ENCODE measurements at regions not wholly inside any gene's neighbourhood (a gene's known extent, or its start where the extent isn't known, plus 50 kb on each side); places are given as distances from the start of the nearest gene placed in this dataset.
A peak's percentile ranks its signal among the peaks of the same experiment; 100 is the strongest.
"Not testable (repeated sequence)": the region's sequence is repeated elsewhere in the genome, so short reads cannot be mapped to it uniquely, and the experiment has no call there.

- Histone ChIP-seq H3K27me3 (ENCODE audit: control insufficient read depth in 1 of 2, insufficient read depth in 2 of 2, low read length in 2 of 2) (no peaks in the 10 kb centered on the region), H3K36me3 (ENCODE audit: control insufficient read depth in 2 of 2, insufficient read depth in 2 of 2, low read length in 2 of 2) (no peaks in the 10 kb centered on the region), H3K4me3 (ENCODE audit: low read length in 2 of 2) (no peak overlapping the region), H3K4me1 (ENCODE audit: control insufficient read depth, insufficient read depth, low read length) (no peaks in the 10 kb centered on the region), H3K9ac (ENCODE audit: low read length in 2 of 2) (no peak overlapping the region), H3K9me3 (ENCODE audit: control insufficient read depth in 2 of 2, low read length in 2 of 2) (no peaks in the 10 kb centered on the region), H3K27ac (ENCODE audit: low read length) (no peak overlapping the region)
Measured at GRCh38 chr4:186805020-186805820, 81.6 kb upstream of the FAT1 start.

DNA sequence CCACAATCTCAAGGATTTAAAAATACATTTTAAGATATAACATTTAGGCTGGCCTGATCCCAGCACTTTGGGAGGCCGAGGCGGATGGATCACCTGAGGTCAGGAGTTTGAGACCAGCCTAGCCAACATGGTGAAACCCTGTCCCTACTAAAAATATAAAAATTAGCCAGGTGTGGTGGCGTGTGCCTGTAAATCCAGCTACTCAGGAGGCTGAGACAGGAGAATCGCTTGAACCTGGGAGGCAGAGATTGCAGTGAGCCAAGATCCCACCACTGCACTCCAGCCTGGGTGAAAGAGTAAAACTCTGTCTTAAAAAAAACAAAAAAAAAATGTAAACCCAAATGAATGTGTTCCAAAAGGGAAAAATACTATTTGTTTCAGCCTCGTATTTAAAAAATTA lies 82.3 kb upstream of the FAT1 start:
- H3K4me3 ChIP-seq (ENCODE audit: low read length in 2 of 2); H3K9me3 ChIP-seq (ENCODE audit: control insufficient read depth in 2 of 2, low read length in 2 of 2): not testable (repeated sequence)

GRCh38 chr4:186806679-186807421 lies 83.2 kb upstream of the FAT1 start:
- no peak overlapping the region for H3K27ac ChIP-seq (ENCODE audit: low read length)
- no peaks in the 10 kb centered on the region for H3K36me3 ChIP-seq (ENCODE audit: control insufficient read depth in 2 of 2, insufficient read depth in 2 of 2, low read length in 2 of 2)
- no peak overlapping the region for H3K9ac ChIP-seq (ENCODE audit: low read length in 2 of 2)
- H3K4me1 ChIP-seq (ENCODE audit: control insufficient read depth, insufficient read depth, low read length): no peaks in the 10 kb centered on the region
- no peaks in the 10 kb centered on the region for H3K27me3 ChIP-seq (ENCODE audit: control insufficient read depth in 1 of 2, insufficient read depth in 2 of 2, low read length in 2 of 2)
- no peaks in the 10 kb centered on the region for H3K9me3 ChIP-seq (ENCODE audit: control insufficient read depth in 2 of 2, low read length in 2 of 2)
- H3K4me3 ChIP-seq (ENCODE audit: low read length in 2 of 2): peak overlapping the region in 1 of 2 donors; percentile 39

More for the DNA sequence above, 82.3 kb upstream of the FAT1 start:
- H3K27ac ChIP-seq (ENCODE audit: low read length); H3K27me3 ChIP-seq (ENCODE audit: control insufficient read depth in 1 of 2, insufficient read depth in 2 of 2, low read length in 2 of 2); H3K4me1 ChIP-seq (ENCODE audit: control insufficient read depth, insufficient read depth, low read length); H3K9ac ChIP-seq (ENCODE audit: low read length in 2 of 2); H3K36me3 ChIP-seq (ENCODE audit: control insufficient read depth in 2 of 2, insufficient read depth in 2 of 2, low read length in 2 of 2): not testable (repeated sequence)

DNA sequence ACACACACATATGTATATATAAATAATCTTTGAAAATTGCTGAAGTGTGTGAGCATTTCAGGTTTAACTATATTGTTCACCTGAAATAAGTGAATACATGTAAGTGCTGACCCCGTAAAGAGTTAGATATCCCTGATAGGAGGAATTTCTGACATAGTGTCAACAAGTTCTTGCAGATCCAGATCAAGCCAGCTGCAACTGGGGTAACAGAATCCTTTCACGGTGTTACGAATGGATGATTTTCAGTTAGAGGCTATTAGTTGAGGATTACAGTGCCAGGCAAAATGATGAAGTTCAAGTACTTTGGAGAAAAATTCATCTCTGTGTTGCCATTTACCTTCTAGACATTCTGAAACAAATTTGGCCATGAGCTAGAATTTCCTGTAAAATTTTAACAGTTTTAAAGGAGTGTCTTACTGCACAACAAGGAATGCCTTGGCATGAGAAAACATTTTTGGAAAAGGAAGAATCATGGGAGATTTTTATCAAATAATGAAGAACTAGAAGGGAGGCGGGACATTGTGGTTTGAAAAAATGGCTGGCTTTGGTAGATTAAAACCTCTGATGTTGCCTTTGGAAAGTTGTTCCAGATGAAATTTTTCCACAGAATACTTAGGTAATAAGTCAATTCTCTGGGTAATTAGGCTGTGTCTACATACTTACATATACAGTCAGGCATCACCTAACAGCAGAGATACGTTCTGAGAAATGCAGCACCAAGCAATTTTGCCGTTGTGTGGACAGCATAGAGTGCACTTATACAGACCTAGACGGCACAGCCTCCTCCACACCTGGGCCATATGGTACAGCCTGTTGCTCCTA lies 84.4 kb upstream of the FAT1 start:
- H3K27ac ChIP-seq (ENCODE audit: low read length): no peak overlapping the region
- no peaks in the 10 kb centered on the region for H3K36me3 ChIP-seq (ENCODE audit: control insufficient read depth in 2 of 2, insufficient read depth in 2 of 2, low read length in 2 of 2)
- no peak overlapping the region for H3K9ac ChIP-seq (ENCODE audit: low read length in 2 of 2)

GRCh38 chr4:186808630-186809018 lies 85.0 kb upstream of the FAT1 start:
- no peaks in the 10 kb centered on the region for H3K4me1 ChIP-seq (ENCODE audit: control insufficient read depth, insufficient read depth, low read length)
- H3K9me3 ChIP-seq (ENCODE audit: control insufficient read depth in 2 of 2, low read length in 2 of 2): no peaks in the 10 kb centered on the region
- H3K27ac ChIP-seq (ENCODE audit: low read length): no peak overlapping the region
- no peak overlapping the region for H3K4me3 ChIP-seq (ENCODE audit: low read length in 2 of 2)
- H3K9ac ChIP-seq (ENCODE audit: low read length in 2 of 2): no peak overlapping the region
- no peaks in the 10 kb centered on the region for H3K27me3 ChIP-seq (ENCODE audit: control insufficient read depth in 1 of 2, insufficient read depth in 2 of 2, low read length in 2 of 2)
- H3K36me3 ChIP-seq (ENCODE audit: control insufficient read depth in 2 of 2, insufficient read depth in 2 of 2, low read length in 2 of 2): no peaks in the 10 kb centered on the region

More for the DNA sequence above, 84.4 kb upstream of the FAT1 start:
- Histone ChIP-seq H3K4me1 (ENCODE audit: control insufficient read depth, insufficient read depth, low read length) (no peaks in the 10 kb centered on the region), H3K27me3 (ENCODE audit: control insufficient read depth in 1 of 2, insufficient read depth in 2 of 2, low read length in 2 of 2) (no peaks in the 10 kb centered on the region), H3K9me3 (ENCODE audit: control insufficient read depth in 2 of 2, low read length in 2 of 2) (no peaks in the 10 kb centered on the region), H3K4me3 (ENCODE audit: low read length in 2 of 2) (no peak overlapping the region)

GRCh38 chr4:186809070-186809469 lies 85.4 kb upstream of the FAT1 start:
- H3K4me3 ChIP-seq (ENCODE audit: low read length in 2 of 2): no peak overlapping the region
- no peaks in the 10 kb centered on the region for H3K9me3 ChIP-seq (ENCODE audit: control insufficient read depth in 2 of 2, low read length in 2 of 2)
- no peaks in the 10 kb centered on the region for H3K27me3 ChIP-seq (ENCODE audit: control insufficient read depth in 1 of 2, insufficient read depth in 2 of 2, low read length in 2 of 2)
- no peak overlapping the region for H3K9ac ChIP-seq (ENCODE audit: low read length in 2 of 2)
- H3K4me1 ChIP-seq (ENCODE audit: control insufficient read depth, insufficient read depth, low read length): no peaks in the 10 kb centered on the region
- H3K27ac ChIP-seq (ENCODE audit: low read length): no peak overlapping the region
- no peaks in the 10 kb centered on the region for H3K36me3 ChIP-seq (ENCODE audit: control insufficient read depth in 2 of 2, insufficient read depth in 2 of 2, low read length in 2 of 2)

GRCh38 chr4:186810613-186811150 lies 87.0 kb upstream of the FAT1 start:
- no peaks in the 10 kb centered on the region for H3K9me3 ChIP-seq (ENCODE audit: control insufficient read depth in 2 of 2, low read length in 2 of 2)
- H3K4me3 ChIP-seq (ENCODE audit: low read length in 2 of 2): no peak overlapping the region
- H3K36me3 ChIP-seq (ENCODE audit: control insufficient read depth in 2 of 2, insufficient read depth in 2 of 2, low read length in 2 of 2): no peaks in the 10 kb centered on the region

DNA sequence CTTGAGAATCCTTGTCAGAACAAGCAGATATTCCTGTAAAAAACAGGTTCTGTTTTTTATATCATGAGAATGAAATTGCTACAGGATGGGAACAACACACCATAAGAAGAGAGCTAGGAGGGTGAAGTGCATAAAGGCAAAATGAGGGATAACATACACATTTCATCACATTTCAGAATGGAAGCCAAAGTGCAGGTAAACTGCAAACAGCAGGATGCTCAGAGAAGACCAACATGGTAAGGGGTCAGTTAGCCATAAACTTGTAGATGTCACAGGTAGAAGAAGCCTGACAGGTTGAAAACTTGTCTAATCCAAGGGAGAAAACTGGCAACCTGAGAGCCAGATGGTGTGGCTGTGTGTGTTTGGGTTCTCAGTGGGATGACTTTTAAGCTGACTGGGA lies 88.9 kb upstream of the FAT1 start:
- no peak overlapping the region for H3K4me3 ChIP-seq (ENCODE audit: low read length in 2 of 2)
- no peak overlapping the region for H3K27ac ChIP-seq (ENCODE audit: low read length)
- no peak overlapping the region for H3K9ac ChIP-seq (ENCODE audit: low read length in 2 of 2)
- no peaks in the 10 kb centered on the region for H3K4me1 ChIP-seq (ENCODE audit: control insufficient read depth, insufficient read depth, low read length)
- no peaks in the 10 kb centered on the region for H3K27me3 ChIP-seq (ENCODE audit: control insufficient read depth in 1 of 2, insufficient read depth in 2 of 2, low read length in 2 of 2)
- H3K36me3 ChIP-seq (ENCODE audit: control insufficient read depth in 2 of 2, insufficient read depth in 2 of 2, low read length in 2 of 2): no peaks in the 10 kb centered on the region
- H3K9me3 ChIP-seq (ENCODE audit: control insufficient read depth in 2 of 2, low read length in 2 of 2): no peaks in the 10 kb centered on the region

More at GRCh38 chr4:186810613-186811150, 87.0 kb upstream of the FAT1 start:
- no peak overlapping the region for H3K27ac ChIP-seq (ENCODE audit: low read length)
- H3K27me3 ChIP-seq (ENCODE audit: control insufficient read depth in 1 of 2, insufficient read depth in 2 of 2, low read length in 2 of 2): no peaks in the 10 kb centered on the region
- no peak overlapping the region for H3K9ac ChIP-seq (ENCODE audit: low read length in 2 of 2)
- no peaks in the 10 kb centered on the region for H3K4me1 ChIP-seq (ENCODE audit: control insufficient read depth, insufficient read depth, low read length)

DNA sequence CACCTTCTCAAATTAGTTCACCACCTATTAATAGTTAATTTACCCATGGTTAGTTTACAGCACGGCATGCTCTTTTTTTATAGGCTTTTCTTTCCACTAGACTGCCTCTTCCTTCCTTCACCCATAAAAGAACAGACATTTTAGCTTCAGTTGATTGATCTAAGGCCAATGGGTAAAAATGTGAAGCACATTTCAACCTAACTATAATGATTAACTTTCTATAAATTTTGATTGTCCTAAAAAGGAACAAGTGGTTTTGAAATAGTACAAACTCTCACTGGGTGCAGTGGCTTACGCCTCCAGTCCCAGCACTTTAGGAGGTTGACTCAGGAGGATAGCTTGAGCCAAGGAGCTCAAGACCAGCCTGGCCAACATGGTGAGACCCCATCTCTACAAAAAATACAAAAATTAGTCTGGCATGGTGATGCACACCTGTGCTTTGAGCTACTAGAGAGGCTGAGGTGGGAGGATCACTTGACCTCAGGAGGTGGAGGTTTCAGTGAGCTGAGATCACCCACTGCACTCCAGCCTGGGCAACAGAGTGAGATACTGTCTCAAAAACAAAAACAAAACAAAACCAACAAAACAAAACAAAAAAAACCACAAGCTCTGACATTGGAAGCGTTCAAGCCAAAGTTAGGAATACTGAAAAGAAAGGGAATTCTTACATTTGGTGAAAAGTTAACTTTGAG lies 89.9 kb upstream of the FAT1 start:
- Histone ChIP-seq H3K9me3 (ENCODE audit: control insufficient read depth in 2 of 2, low read length in 2 of 2) (no peaks in the 10 kb centered on the region), H3K4me3 (ENCODE audit: low read length in 2 of 2) (no peak overlapping the region), H3K27me3 (ENCODE audit: control insufficient read depth in 1 of 2, insufficient read depth in 2 of 2, low read length in 2 of 2) (no peaks in the 10 kb centered on the region), H3K36me3 (ENCODE audit: control insufficient read depth in 2 of 2, insufficient read depth in 2 of 2, low read length in 2 of 2) (no peaks in the 10 kb centered on the region), H3K27ac (ENCODE audit: low read length) (no peak overlapping the region), H3K9ac (ENCODE audit: low read length in 2 of 2) (no peak overlapping the region), H3K4me1 (ENCODE audit: control insufficient read depth, insufficient read depth, low read length) (no peaks in the 10 kb centered on the region)

DNA sequence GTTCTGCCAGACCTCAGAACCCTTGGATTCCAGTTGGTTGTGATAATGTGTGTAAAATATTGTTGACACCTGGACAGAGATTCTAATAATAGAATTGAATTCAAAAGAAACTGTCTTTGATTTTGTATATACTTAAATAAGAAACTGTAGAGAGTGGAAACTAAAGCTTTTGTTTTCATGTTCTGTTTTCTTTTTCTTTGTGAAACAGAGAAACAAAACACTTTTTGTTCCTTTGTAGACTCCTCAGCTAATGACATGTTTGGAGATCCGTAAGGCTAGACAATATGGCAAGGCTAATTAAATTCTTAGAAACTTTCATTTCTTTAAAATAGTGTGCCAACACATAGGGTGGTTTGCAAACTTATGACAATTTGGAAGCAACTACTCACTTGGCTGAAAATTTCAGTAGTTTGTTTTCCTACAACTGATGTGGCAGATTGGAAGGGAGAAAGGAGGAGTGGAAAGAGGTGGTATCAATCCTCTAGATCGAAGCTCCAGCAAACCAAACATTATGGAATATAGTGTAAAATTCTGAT lies 90.9 kb upstream of the FAT1 start:
- no peaks in the 10 kb centered on the region for H3K27me3 ChIP-seq (ENCODE audit: control insufficient read depth in 1 of 2, insufficient read depth in 2 of 2, low read length in 2 of 2)
- no peaks in the 10 kb centered on the region for H3K9me3 ChIP-seq (ENCODE audit: control insufficient read depth in 2 of 2, low read length in 2 of 2)
- H3K4me3 ChIP-seq (ENCODE audit: low read length in 2 of 2): no peak overlapping the region
- no peaks in the 10 kb centered on the region for H3K4me1 ChIP-seq (ENCODE audit: control insufficient read depth, insufficient read depth, low read length)
- H3K9ac ChIP-seq (ENCODE audit: low read length in 2 of 2): no peak overlapping the region
- H3K36me3 ChIP-seq (ENCODE audit: control insufficient read depth in 2 of 2, insufficient read depth in 2 of 2, low read length in 2 of 2): no peaks in the 10 kb centered on the region
- H3K27ac ChIP-seq (ENCODE audit: low read length): no peak overlapping the region
